Neural progenitor cell (in vitro differentiated cells): ENCODE measurements at regions not wholly inside any gene's neighbourhood (a gene's known extent, or its start where the extent isn't known, plus 50 kb on each side); places are given as distances from the start of the nearest gene placed in this dataset.

ENCODE experiments used
- DNase-seq: peaks from one replicate; pipeline ENCODE4 v3.0.0-alpha.2; 2016; ENCODE audit warnings: low spot score
- H2AFZ ChIP-seq: fragments of 200-600 bp; sonication (generic); replicated peaks from 2 replicates; pipeline ENCODE4 v1.6.1; 2016; ENCODE audit warnings: antibody characterized with exemption
- H3F3A ChIP-seq: fragments of 200-600 bp; sonication (generic); 2 replicates; pipeline ENCODE4 v1.6.1; 2016; ENCODE audit warnings: antibody characterized with exemption, low read depth
- H3K27ac ChIP-seq: fragments of 200-600 bp; sonication (generic); 2 replicates; pipeline ENCODE4 v1.5.1; 2016; ENCODE audit warnings: mild to moderate bottlenecking
- H3K27me3 ChIP-seq: fragments of 200-600 bp; sonication (generic); 2 replicates; pipeline ENCODE4 v1.6.1; 2016; ENCODE audit warnings: mild to moderate bottlenecking, moderate library complexity
- H3K36me3 ChIP-seq: fragments of 200-600 bp; sonication (generic); 2 replicates; pipeline ENCODE4 v1.5.1; 2016
- H3K4me1 ChIP-seq: fragments of 200-600 bp; sonication (generic); 2 replicates; pipeline ENCODE4 v1.6.1; 2016; ENCODE audit warnings: mixed run types
- H3K4me2 ChIP-seq: fragments of 200-600 bp; sonication (generic); 2 replicates; pipeline ENCODE4 v1.6.1; 2016
- H3K4me3 ChIP-seq: fragments of 200-600 bp; sonication (generic); 2 replicates; pipeline ENCODE4 v1.5.1; 2016
- H3K79me2 ChIP-seq: fragments of 200-600 bp; sonication (generic); 2 replicates; pipeline ENCODE4 v1.6.1; 2016; ENCODE audit warnings: low read depth
- H3K9ac ChIP-seq: fragments of 200-600 bp; sonication (generic); 2 replicates; pipeline ENCODE4 v1.6.1; 2016
- H3K9me3 ChIP-seq: fragments of 200-600 bp; sonication (generic); 2 replicates; pipeline ENCODE4 v1.5.1; 2016; ENCODE audit warnings: low read depth
- H4K20me1 ChIP-seq: fragments of 200-600 bp; sonication (generic); 2 replicates; pipeline ENCODE4 v1.6.1; 2016; ENCODE audit warnings: low read depth
- H3K27ac Mint-ChIP-seq: 3 replicates; pipeline ENCODE4 v1.8.0; 2021; ENCODE audit warnings: mixed read lengths
- H3K27me3 Mint-ChIP-seq: 2 replicates; pipeline ENCODE4 v1.8.0; 2022; ENCODE audit warnings: low read depth, mild to moderate bottlenecking, inconsistent platforms, moderate library complexity, mixed read lengths; ENCODE audit not compliant: insufficient read depth
- H3K36me3 Mint-ChIP-seq: 3 replicates; pipeline ENCODE4 v1.8.0; 2021; ENCODE audit warnings: mixed read lengths
- H3K4me1 Mint-ChIP-seq: 3 replicates; pipeline ENCODE4 v1.8.0; 2021; ENCODE audit warnings: mixed read lengths
- H3K4me3 Mint-ChIP-seq: 3 replicates; pipeline ENCODE4 v1.8.0; 2021; ENCODE audit warnings: mild to moderate bottlenecking, moderate library complexity, mixed read lengths
- H3K9me3 Mint-ChIP-seq: 3 replicates; pipeline ENCODE4 v1.8.0; 2020; ENCODE audit warnings: mixed read lengths
- CTCF ChIP-seq: fragments of 200-600 bp; sonication (generic); IDR thresholded peaks from 2 replicates; pipeline ENCODE4 v1.5.1; 2017; ENCODE audit warnings: antibody characterized with exemption, mild to moderate bottlenecking
- EZH2 ChIP-seq: fragments of 200-600 bp; sonication (generic); IDR thresholded peaks from 2 replicates; pipeline ENCODE4 v1.6.1; 2017; ENCODE audit warnings: antibody characterized with exemption, mild to moderate bottlenecking, moderate library complexity
- EZH2phosphoT487 ChIP-seq: fragments of 200-600 bp; sonication (generic); IDR thresholded peaks from 2 replicates; pipeline ENCODE4 v1.6.1; 2017; ENCODE audit warnings: antibody characterized with exemption

DNA sequence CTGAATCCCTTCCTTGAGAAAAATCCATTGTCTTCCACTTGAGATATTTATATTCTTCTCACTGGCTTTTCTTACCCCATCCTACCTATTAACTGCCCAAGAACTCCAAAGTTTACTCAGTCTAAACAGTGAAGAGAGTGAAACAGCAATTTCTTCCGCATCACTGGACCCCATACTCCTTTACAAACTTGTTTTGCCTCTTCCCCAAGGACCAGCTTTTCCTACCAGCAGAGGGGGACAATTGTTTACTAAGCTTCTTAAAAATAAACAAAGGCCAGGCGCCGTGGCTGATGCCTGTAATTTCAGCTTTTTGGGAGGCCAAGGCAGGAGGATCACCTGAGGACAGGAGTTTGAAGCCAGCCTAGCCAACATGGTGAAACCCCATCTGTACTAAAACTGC lies 52.0 kb downstream of the LRATD1 start:
- Mint-ChIP-seq H3K27ac (no peak overlapping the region), H3K9me3 (no peaks in the 10 kb centered on the region), H3K36me3 (no peaks in the 10 kb centered on the region), H3K4me1 (peaks cover 12% of the 10 kb centered on the region), H3K4me3 (no peak overlapping the region), H3K27me3 (peaks cover 3% of the 10 kb centered on the region)
- Histone ChIP-seq H3K36me3 (no peaks in the 10 kb centered on the region), H3K9me3 (no peaks in the 10 kb centered on the region), H3K9ac (no peak overlapping the region), H2AFZ (no peak overlapping the region), H4K20me1 (no peaks in the 10 kb centered on the region), H3F3A (no peaks in the 10 kb centered on the region), H3K79me2 (no peaks in the 10 kb centered on the region), H3K27ac (no peak overlapping the region), H3K4me1 (no peaks in the 10 kb centered on the region), H3K4me3 (no peak overlapping the region), H3K27me3 (no peaks in the 10 kb centered on the region), H3K4me2 (no peak overlapping the region)
- DNase-seq, result peak; percentile 61
- TF ChIP-seq EZH2phosphoT487, result no peak
- peak; percentile 41 for TF ChIP-seq CTCF

DNA sequence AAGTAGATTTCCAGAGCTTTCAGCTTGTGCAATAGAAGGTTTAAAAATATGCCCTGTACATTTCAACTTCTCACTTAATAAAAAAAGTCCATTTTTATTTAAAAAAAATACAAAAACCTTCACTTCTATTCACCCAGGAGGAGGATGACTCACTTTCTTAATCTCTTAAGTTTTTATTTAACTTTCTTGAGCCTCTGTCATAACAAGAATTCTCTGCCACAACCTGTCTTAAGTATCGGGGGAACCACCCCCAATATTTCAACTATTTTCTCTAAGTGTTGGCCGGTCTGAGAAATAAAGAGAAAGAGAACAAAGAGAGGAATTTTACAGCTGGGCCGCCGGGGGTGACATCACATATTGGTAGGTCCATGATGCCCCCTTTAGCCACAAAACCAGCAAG lies 58.4 kb downstream of the LRATD1 start:
- H3K4me1 Mint-ChIP-seq, result no peaks in the 10 kb centered on the region
- Histone ChIP-seq H2AFZ (no peak overlapping the region), H3K36me3 (no peaks in the 10 kb centered on the region), H3F3A (no peaks in the 10 kb centered on the region), H3K27ac (no peak overlapping the region), H3K9me3 (no peaks in the 10 kb centered on the region), H3K9ac (no peak overlapping the region), H3K27me3 (no peaks in the 10 kb centered on the region), H3K79me2 (no peaks in the 10 kb centered on the region), H3K4me2 (no peak overlapping the region), H4K20me1 (no peaks in the 10 kb centered on the region), H3K4me1 (no peaks in the 10 kb centered on the region), H3K4me3 (no peak overlapping the region)
- H3K4me3 Mint-ChIP-seq, result no peak overlapping the region
- peaks cover 5% of the 10 kb centered on the region for H3K9me3 Mint-ChIP-seq
- peaks cover 2% of the 10 kb centered on the region for H3K27me3 Mint-ChIP-seq
- TF ChIP-seq EZH2phosphoT487 (no peak), CTCF (no peak), EZH2 (no peak)
- H3K36me3 Mint-ChIP-seq, result no peaks in the 10 kb centered on the region
- no peak for DNase-seq
- H3K27ac Mint-ChIP-seq, result no peak overlapping the region

DNA sequence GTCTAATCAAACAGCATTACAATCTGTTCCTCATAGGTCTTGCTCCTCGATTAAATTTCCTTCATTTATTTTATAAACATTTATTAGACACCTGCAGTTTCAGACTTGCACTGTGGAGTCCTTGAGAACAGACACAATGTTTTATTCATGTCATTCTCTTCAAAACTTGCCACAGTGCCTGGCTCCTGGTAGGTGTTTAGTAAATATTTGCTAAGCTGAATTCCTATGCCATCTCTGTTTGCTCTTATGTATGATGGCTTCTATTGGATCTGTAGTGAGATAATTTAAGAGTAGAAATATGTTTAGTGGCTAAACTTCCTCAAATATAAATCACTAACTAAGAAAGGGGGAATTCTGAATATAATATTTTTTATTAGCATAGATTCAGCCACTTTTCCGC lies 61.4 kb downstream of the LRATD1 start:
- Histone ChIP-seq H2AFZ (no peak overlapping the region), H3K79me2 (no peaks in the 10 kb centered on the region), H3K4me3 (no peak overlapping the region), H3K9ac (no peak overlapping the region), H3K27me3 (no peaks in the 10 kb centered on the region), H3F3A (no peaks in the 10 kb centered on the region), H4K20me1 (no peaks in the 10 kb centered on the region), H3K9me3 (no peaks in the 10 kb centered on the region), H3K36me3 (no peaks in the 10 kb centered on the region), H3K4me1 (no peaks in the 10 kb centered on the region), H3K27ac (no peak overlapping the region), H3K4me2 (no peak overlapping the region)
- Mint-ChIP-seq H3K27ac (no peak overlapping the region), H3K27me3 (peaks cover 2% of the 10 kb centered on the region), H3K4me1 (no peaks in the 10 kb centered on the region), H3K36me3 (no peaks in the 10 kb centered on the region), H3K9me3 (peaks cover 5% of the 10 kb centered on the region), H3K4me3 (no peak overlapping the region)
- no peak for DNase-seq
- TF ChIP-seq CTCF (no peak), EZH2phosphoT487 (no peak), EZH2 (no peak)

- Histone ChIP-seq H3K27ac (no peak overlapping the region), H3K9ac (no peak overlapping the region), H3K4me1 (no peaks in the 10 kb centered on the region), H4K20me1 (no peaks in the 10 kb centered on the region), H3K9me3 (no peaks in the 10 kb centered on the region), H3K36me3 (no peaks in the 10 kb centered on the region), H3K4me3 (no peak overlapping the region), H3K79me2 (no peaks in the 10 kb centered on the region), H2AFZ (no peak overlapping the region), H3F3A (no peaks in the 10 kb centered on the region), H3K27me3 (no peaks in the 10 kb centered on the region), H3K4me2 (no peak overlapping the region)
- Mint-ChIP-seq H3K36me3 (no peaks in the 10 kb centered on the region), H3K27me3 (no peaks in the 10 kb centered on the region), H3K27ac (no peak overlapping the region), H3K4me3 (no peak overlapping the region), H3K4me1 (no peaks in the 10 kb centered on the region), H3K9me3 (no peaks in the 10 kb centered on the region)
- TF ChIP-seq EZH2 (no peak), CTCF (no peak), EZH2phosphoT487 (no peak)
- DNase-seq, result no peak
Observed at GRCh38 chr2:14700753-14701152, 68.2 kb downstream of the LRATD1 start.
